ENCODE measurements at regions not wholly inside any gene's neighbourhood (a gene's known extent, or its start where the extent isn't known, plus 50 kb on each side); places are given as distances from the start of the nearest gene placed in this dataset.

DNA sequence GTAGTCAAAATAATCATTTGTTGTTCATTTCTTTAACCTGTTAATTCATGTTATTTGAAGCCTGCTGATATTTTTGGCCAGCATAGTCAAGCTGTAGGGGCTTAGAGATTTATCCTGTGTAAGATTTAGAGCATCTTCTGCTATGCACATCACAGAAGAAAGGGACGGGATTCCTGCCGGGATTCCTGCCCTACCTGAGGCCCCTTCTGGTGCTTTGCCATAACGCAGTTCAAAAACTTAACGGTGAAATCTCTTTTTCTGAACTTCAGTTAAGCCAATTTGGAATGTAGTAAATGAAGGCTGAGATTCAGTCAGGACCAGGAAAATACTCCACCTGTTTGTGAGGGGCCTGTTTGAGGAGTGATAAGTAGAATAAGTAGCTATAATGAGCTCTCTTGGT, 50.7 kb upstream of the TMEM260 start:
- TF ChIP-seq, protein P1, sequence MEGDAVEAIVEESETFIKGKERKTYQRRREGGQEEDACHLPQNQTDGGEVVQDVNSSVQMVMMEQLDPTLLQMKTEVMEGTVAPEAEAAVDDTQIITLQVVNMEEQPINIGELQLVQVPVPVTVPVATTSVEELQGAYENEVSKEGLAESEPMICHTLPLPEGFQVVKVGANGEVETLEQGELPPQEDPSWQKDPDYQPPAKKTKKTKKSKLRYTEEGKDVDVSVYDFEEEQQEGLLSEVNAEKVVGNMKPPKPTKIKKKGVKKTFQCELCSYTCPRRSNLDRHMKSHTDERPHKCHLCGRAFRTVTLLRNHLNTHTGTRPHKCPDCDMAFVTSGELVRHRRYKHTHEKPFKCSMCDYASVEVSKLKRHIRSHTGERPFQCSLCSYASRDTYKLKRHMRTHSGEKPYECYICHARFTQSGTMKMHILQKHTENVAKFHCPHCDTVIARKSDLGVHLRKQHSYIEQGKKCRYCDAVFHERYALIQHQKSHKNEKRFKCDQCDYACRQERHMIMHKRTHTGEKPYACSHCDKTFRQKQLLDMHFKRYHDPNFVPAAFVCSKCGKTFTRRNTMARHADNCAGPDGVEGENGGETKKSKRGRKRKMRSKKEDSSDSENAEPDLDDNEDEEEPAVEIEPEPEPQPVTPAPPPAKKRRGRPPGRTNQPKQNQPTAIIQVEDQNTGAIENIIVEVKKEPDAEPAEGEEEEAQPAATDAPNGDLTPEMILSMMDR (IDR thresholded peaks at IDR 0.05): no peak
- TF ChIP-seq EZH2 (IDR thresholded peaks at IDR 0.05; ENCODE audit: borderline replicate concordance, insufficient read depth, low read depth, low read length, poor library complexity, severe bottlenecking): no peak
